HG02840 (cell line): ENCODE measurements at regions not wholly inside any gene's neighbourhood (a gene's known extent, or its start where the extent isn't known, plus 50 kb on each side); places are given as distances from the start of the nearest gene placed in this dataset.

ENCODE experiments used
- ATAC-seq: cut with Tn5 transposase; IDR thresholded peaks from one replicate; pipeline ENCODE4 v1.9.1; 2021; ENCODE audit warnings: mild to moderate bottlenecking, moderate library complexity, moderate number of reproducible peaks; ENCODE audit not compliant: unreplicated experiment, low FRiP score

- ATAC-seq, result no peak
Observed at GRCh38 chr6:14831070-14831469, 414.8 kb upstream of the JARID2 start.

GRCh38 chr6:14831937-14832336 is 413.9 kb upstream of the JARID2 start:
- no peak for ATAC-seq

GRCh38 chr6:14832427-14832826 is 413.4 kb upstream of the JARID2 start:
- ATAC-seq, result no peak

- no peak for ATAC-seq
Observed at GRCh38 chr6:14834851-14835530, 410.9 kb upstream of the JARID2 start.

- no peak for ATAC-seq
Observed at GRCh38 chr6:14837435-14837834, 408.4 kb upstream of the JARID2 start.

GRCh38 chr6:14838133-14838583 is 407.7 kb upstream of the JARID2 start:
- ATAC-seq, result no peak

- no peak for ATAC-seq
Observed at GRCh38 chr6:14841901-14842421, 403.9 kb upstream of the JARID2 start.

GRCh38 chr6:14844411-14844810 is 401.5 kb upstream of the JARID2 start:
- ATAC-seq, result no peak

GRCh38 chr6:14848019-14848418 is 397.9 kb upstream of the JARID2 start:
- no peak for ATAC-seq

- ATAC-seq, result no peak
Observed at GRCh38 chr6:14849185-14849584, 396.7 kb upstream of the JARID2 start.

- no peak for ATAC-seq
Observed at GRCh38 chr6:14851281-14851680, 394.6 kb upstream of the JARID2 start.

- no peak for ATAC-seq
Observed at GRCh38 chr6:14852375-14852774, 393.5 kb upstream of the JARID2 start.

- no peak for ATAC-seq
Observed at GRCh38 chr6:14856177-14856576, 389.7 kb upstream of the JARID2 start.

- ATAC-seq, result no peak
Observed at GRCh38 chr6:14857001-14857400, 388.9 kb upstream of the JARID2 start.

GRCh38 chr6:14857501-14857900 is 388.4 kb upstream of the JARID2 start:
- ATAC-seq, result no peak

GRCh38 chr6:14858808-14859207 is 387.1 kb upstream of the JARID2 start:
- no peak for ATAC-seq

GRCh38 chr6:14860774-14861173 is 385.1 kb upstream of the JARID2 start:
- no peak for ATAC-seq

- no peak for ATAC-seq
Observed at GRCh38 chr6:14861491-14861943, 384.4 kb upstream of the JARID2 start.

- no peak for ATAC-seq
Observed at GRCh38 chr6:14862845-14863244, 383.0 kb upstream of the JARID2 start.

GRCh38 chr6:14863902-14864850 is 381.7 kb upstream of the JARID2 start:
- ATAC-seq, result no peak

GRCh38 chr6:14865531-14866100 is 380.3 kb upstream of the JARID2 start:
- ATAC-seq, result no peak
